ENCODE measurements at regions not wholly inside any gene's neighbourhood (a gene's known extent, or its start where the extent isn't known, plus 50 kb on each side); places are given as distances from the start of the nearest gene placed in this dataset.
"Not testable (repeated sequence)": the region's sequence is repeated elsewhere in the genome, so short reads cannot be mapped to it uniquely, and the experiment has no call there.

DNA sequence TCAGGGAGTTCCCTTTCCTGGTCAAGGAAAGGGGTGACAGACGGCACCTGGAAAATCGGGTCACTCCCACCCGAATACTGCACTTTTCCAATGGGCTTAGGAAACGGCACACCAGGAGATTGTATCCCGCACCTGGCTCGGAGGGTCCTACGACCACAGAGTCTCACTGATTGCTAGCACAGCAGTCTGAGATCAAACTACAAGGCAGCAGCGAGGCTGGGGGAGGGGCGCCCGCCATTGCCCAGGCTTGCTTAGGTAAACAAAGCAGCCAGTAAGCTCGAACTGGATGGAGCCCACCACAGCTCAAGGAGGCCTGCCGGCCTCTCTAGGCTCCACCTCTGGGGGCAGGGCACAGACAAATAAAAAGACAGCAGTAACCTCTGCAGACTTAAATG, 389.7 kb downstream of the SRGAP2C start:
- not testable (repeated sequence) for TF ChIP-seq POLR2AphosphoS5 (IDR thresholded peaks at IDR 0.05; ENCODE audit: low read depth, low read length); POLR2A (IDR thresholded peaks at IDR 0.05; ENCODE audit: low read depth, low read length); TAF1 (IDR thresholded peaks at IDR 0.05; ENCODE audit: low read depth, low read length); PAX5 (IDR thresholded peaks at IDR 0.05; ENCODE audit: insufficient read depth, low read length, severe bottlenecking)
